WTC11 (cell line): ENCODE measurements at regions not wholly inside any gene's neighbourhood (a gene's known extent, or its start where the extent isn't known, plus 50 kb on each side); places are given as distances from the start of the nearest gene placed in this dataset.

Experiments used
- ATAC-seq: fragments of 200-7000 bp; cut with Tn5 transposase; 2 replicates; pipeline ENCODE4 v1.10.0; 2021; ENCODE audit warnings: mild to moderate bottlenecking, moderate library complexity
- CTCF ChIA-PET: fragments of 300-600 bp; sonication (Branson Sonifier 250); formaldehyde crosslinking; loops from one replicate; lab custom pipeline; 2021; ENCODE audit warnings: antibody characterized with exemption; lab: Charles Lee
- POLR2A ChIA-PET: fragments of 350-600 bp; sonication (Branson Sonifier 250); formaldehyde crosslinking; loops from one replicate; lab custom pipeline; 2021; ENCODE audit warnings: antibody characterized with exemption; lab: Charles Lee
- DNase-seq: peaks from one replicate; pipeline ENCODE4 v3.0.0; 2021; ENCODE audit warnings: low spot score
- H3K27ac Mint-ChIP-seq: 2 replicates; pipeline ENCODE4 v1.8.0; 2021; ENCODE audit warnings: mixed read lengths
- H3K27me3 Mint-ChIP-seq: 2 replicates; pipeline ENCODE4 v1.8.0; 2021; ENCODE audit warnings: low read depth, mild to moderate bottlenecking, moderate library complexity, mixed read lengths
- H3K36me3 Mint-ChIP-seq: 2 replicates; pipeline ENCODE4 v1.8.0; 2021; ENCODE audit warnings: mixed read lengths
- H3K4me1 Mint-ChIP-seq: 2 replicates; pipeline ENCODE4 v1.8.0; 2022; ENCODE audit warnings: mixed read lengths
- H3K4me3 Mint-ChIP-seq: 2 replicates; pipeline ENCODE4 v1.8.0; 2021; ENCODE audit warnings: mild to moderate bottlenecking, moderate library complexity, mixed read lengths
- H3K9me3 Mint-ChIP-seq: 2 replicates; pipeline ENCODE4 v1.8.0; 2021; ENCODE audit warnings: mixed read lengths
- E2F4 ChIP-seq: sonication (generic); formaldehyde crosslinking; IDR thresholded peaks from 2 replicates; pipeline ENCODE4 v1.8.1; 2022; ENCODE audit warnings: low read depth, mild to moderate bottlenecking, moderate library complexity, missing genetic modification reagents, borderline replicate concordance
- E2F5 ChIP-seq: sonication (generic); formaldehyde crosslinking; IDR thresholded peaks from 2 replicates; pipeline ENCODE4 v1.8.1; 2022; ENCODE audit warnings: mild to moderate bottlenecking, moderate library complexity, missing genetic modification reagents
- ELF4 ChIP-seq: sonication (generic); formaldehyde crosslinking; IDR thresholded peaks from 2 replicates; pipeline ENCODE4 v1.8.1; 2022; ENCODE audit warnings: low read depth, mild to moderate bottlenecking, moderate library complexity, missing genetic modification reagents
- FOXK1 ChIP-seq: sonication (generic); formaldehyde crosslinking; IDR thresholded peaks from 2 replicates; pipeline ENCODE4 v1.8.0; 2022; ENCODE audit warnings: mild to moderate bottlenecking, moderate library complexity, missing genetic modification reagents
- FOXP4 ChIP-seq: sonication (generic); formaldehyde crosslinking; IDR thresholded peaks from 2 replicates; pipeline ENCODE4 v1.8.0; 2022; ENCODE audit warnings: mild to moderate bottlenecking, missing genetic modification reagents
- GRHL2 ChIP-seq: fragments of 250-450 bp; sonication (Bioruptor Pico); IDR thresholded peaks from 2 replicates; pipeline ENCODE4 v1.8.0; 2022; ENCODE audit warnings: mild to moderate bottlenecking, moderate library complexity; ENCODE audit not compliant: insufficient replicate concordance, severe bottlenecking
- HMGA2 ChIP-seq: fragments of 250-450 bp; sonication (Bioruptor Pico); IDR thresholded peaks from 2 replicates; pipeline ENCODE4 v1.4.0; 2021; ENCODE audit warnings: mild to moderate bottlenecking, moderate library complexity
- NR2C2 ChIP-seq: sonication (generic); formaldehyde crosslinking; IDR thresholded peaks from 2 replicates; pipeline ENCODE4 v1.8.0; 2022; ENCODE audit warnings: mild to moderate bottlenecking, missing genetic modification reagents
- NR3C1 ChIP-seq: sonication (generic); formaldehyde crosslinking; conservative IDR thresholded peaks from 2 replicates; pipeline ENCODE4 v1.8.1; 2023; ENCODE audit warnings: low read depth, mild to moderate bottlenecking, missing genetic modification reagents
- PREB ChIP-seq: sonication (generic); formaldehyde crosslinking; IDR thresholded peaks from 2 replicates; pipeline ENCODE4 v1.8.1; 2022; ENCODE audit warnings: mild to moderate bottlenecking, missing genetic modification reagents, moderate library complexity, borderline replicate concordance
- PRRX2 ChIP-seq: fragments of 250-450 bp; sonication (Bioruptor Pico); IDR thresholded peaks from 2 replicates; pipeline ENCODE4 v1.8.0; 2021; ENCODE audit warnings: mild to moderate bottlenecking
- SMAD4 ChIP-seq: sonication (generic); formaldehyde crosslinking; IDR thresholded peaks from 2 replicates; pipeline ENCODE4 v1.8.0; 2022; ENCODE audit warnings: mild to moderate bottlenecking, missing genetic modification reagents
- TEAD1 ChIP-seq: sonication (generic); formaldehyde crosslinking; IDR thresholded peaks from 2 replicates; pipeline ENCODE4 v1.8.0; 2022; ENCODE audit warnings: mild to moderate bottlenecking, missing genetic modification reagents
- ZBTB21 ChIP-seq: sonication (generic); formaldehyde crosslinking; IDR thresholded peaks from 2 replicates; pipeline ENCODE4 v1.8.1; 2023; ENCODE audit warnings: mild to moderate bottlenecking, missing genetic modification reagents, borderline replicate concordance
- ZNF219 ChIP-seq: sonication (generic); formaldehyde crosslinking; IDR thresholded peaks from 2 replicates; pipeline ENCODE4 v1.8.0; 2023; ENCODE audit warnings: missing genetic modification reagents, mild to moderate bottlenecking, borderline replicate concordance
- ZNF423 ChIP-seq: fragments of 250-450 bp; sonication (Bioruptor Pico); IDR thresholded peaks from 2 replicates; pipeline ENCODE4 v2.1.2; 2022; ENCODE audit warnings: mild to moderate bottlenecking, moderate library complexity
- ZNF671 ChIP-seq: fragments of 250-450 bp; sonication (Bioruptor Pico); IDR thresholded peaks from 2 replicates; pipeline ENCODE4 v1.8.0; 2021; ENCODE audit warnings: mild to moderate bottlenecking
- TF ChIP-seq, protein P1 (sequence below): sonication (generic); formaldehyde crosslinking; IDR thresholded peaks from 2 replicates; pipeline ENCODE4 v1.8.0; 2023; ENCODE audit warnings: missing genetic modification reagents
- TF ChIP-seq, protein P2 (sequence below): sonication (generic); formaldehyde crosslinking; IDR thresholded peaks from 2 replicates; pipeline ENCODE4 v1.8.1; 2023; ENCODE audit warnings: mild to moderate bottlenecking, missing genetic modification reagents, moderate library complexity
- TF ChIP-seq, protein P3 (sequence below): sonication (generic); formaldehyde crosslinking; IDR thresholded peaks from 2 replicates; pipeline ENCODE4 v1.8.0; 2022; ENCODE audit warnings: mild to moderate bottlenecking, missing genetic modification reagents
- TF ChIP-seq, protein P4 (sequence below): fragments of 250-450 bp; sonication (Bioruptor Pico); IDR thresholded peaks from 2 replicates; pipeline ENCODE4 v2.1.2; 2022; ENCODE audit warnings: mild to moderate bottlenecking, moderate library complexity

GRCh38 chr3:40615110-40615915 is 90.6 kb downstream of the ZNF621 start (continued):
- TF ChIP-seq GRHL2 (CRISPR knock-in tag) (no peak), ZBTB21 (CRISPR knock-in tag) (no peak), FOXP4 (CRISPR knock-in tag) (no peak), ELF4 (CRISPR knock-in tag) (no peak), NR2C2 (CRISPR knock-in tag) (no peak), E2F5 (CRISPR knock-in tag) (peak; percentile 60; the same call in 1 of the 2 replicates), ZNF671 (CRISPR knock-in tag) (no peak), PREB (CRISPR knock-in tag) (no peak), ZNF219 (CRISPR knock-in tag) (no peak), ZNF423 (CRISPR knock-in tag) (no peak; the same call in 1 of the 2 replicates), TEAD1 (CRISPR knock-in tag) (0 out of 2 replicates have a peak, but pooled peaks have one; percentile 10), FOXK1 (CRISPR knock-in tag) (no peak; the same call in 1 of the 2 replicates), SMAD4 (CRISPR knock-in tag) (no peak), PRRX2 (CRISPR knock-in tag) (no peak)
- TF ChIP-seq, protein P1, sequence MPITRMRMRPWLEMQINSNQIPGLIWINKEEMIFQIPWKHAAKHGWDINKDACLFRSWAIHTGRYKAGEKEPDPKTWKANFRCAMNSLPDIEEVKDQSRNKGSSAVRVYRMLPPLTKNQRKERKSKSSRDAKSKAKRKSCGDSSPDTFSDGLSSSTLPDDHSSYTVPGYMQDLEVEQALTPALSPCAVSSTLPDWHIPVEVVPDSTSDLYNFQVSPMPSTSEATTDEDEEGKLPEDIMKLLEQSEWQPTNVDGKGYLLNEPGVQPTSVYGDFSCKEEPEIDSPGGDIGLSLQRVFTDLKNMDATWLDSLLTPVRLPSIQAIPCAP (CRISPR knock-in tag), result no peak
- TF ChIP-seq, protein P2, sequence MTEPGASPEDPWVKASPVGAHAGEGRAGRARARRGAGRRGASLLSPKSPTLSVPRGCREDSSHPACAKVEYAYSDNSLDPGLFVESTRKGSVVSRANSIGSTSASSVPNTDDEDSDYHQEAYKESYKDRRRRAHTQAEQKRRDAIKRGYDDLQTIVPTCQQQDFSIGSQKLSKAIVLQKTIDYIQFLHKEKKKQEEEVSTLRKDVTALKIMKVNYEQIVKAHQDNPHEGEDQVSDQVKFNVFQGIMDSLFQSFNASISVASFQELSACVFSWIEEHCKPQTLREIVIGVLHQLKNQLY, result no peak
- TF ChIP-seq, protein P3, sequence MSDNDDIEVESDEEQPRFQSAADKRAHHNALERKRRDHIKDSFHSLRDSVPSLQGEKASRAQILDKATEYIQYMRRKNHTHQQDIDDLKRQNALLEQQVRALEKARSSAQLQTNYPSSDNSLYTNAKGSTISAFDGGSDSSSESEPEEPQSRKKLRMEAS (CRISPR knock-in tag), result peak; percentile 51; the same call in 1 of the 2 replicates

DNA sequence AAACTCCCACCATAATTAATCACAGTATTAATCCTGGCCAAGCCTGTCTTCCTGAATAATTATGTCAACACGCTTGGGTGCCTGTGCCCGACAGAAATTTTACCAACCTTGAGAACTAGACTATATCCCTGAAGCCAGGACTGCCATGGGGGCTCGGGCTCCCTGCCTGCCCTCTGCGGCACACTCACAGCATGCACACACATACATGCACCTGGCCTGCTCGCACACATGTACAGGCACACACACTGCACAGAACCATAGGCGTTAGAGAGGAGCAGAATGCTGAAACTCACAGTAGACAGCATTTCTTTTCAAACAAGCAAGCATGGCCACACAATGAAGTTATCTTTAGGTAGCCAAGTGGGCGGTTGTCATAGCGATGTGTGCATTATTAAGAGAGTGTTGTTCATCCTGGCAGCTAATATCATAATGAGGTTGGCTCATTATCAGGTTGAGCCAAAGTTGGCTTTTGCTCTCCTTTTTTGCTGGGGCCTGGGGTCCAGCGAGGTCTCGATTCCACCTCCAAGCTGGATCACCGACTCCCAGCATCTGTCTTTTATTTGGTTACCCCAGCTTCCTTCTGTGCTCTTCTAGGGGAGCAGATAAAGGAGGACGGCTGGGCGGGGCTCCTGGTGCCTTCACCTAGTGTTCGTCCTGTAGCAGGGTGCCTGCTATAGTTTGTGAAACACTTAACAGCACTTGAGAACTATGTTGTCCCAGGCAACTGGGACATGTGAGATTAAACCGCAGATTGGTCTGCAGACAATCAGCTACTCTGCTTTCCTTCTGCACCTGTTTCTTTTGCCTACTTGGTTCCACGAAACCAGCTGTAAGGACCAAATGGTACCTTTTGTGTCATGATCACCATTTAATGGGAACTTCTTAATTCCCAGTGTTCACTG is 91.4 kb downstream of the ZNF621 start:
- Mint-ChIP-seq H3K27me3 (no peaks in the 10 kb centered on the region; the same call in 1 of the 2 replicates), H3K4me1 (peaks cover 63% of the 10 kb centered on the region), H3K27ac (peak overlapping the region; percentile 64; the same call in 1 of the 2 replicates), H3K9me3 (0 out of 2 replicates have a peak, but pooled peaks cover 9% of the 10 kb centered on the region), H3K36me3 (no peaks in the 10 kb centered on the region), H3K4me3 (peak overlapping the region; percentile 57)
- no peak for TF ChIP-seq HMGA2 (CRISPR knock-in tag)
- TF ChIP-seq NR3C1 (CRISPR knock-in tag), result no peak
- TF ChIP-seq ZBTB21 (CRISPR knock-in tag), result no peak
- TF ChIP-seq E2F4 (CRISPR knock-in tag), result no peak
- TF ChIP-seq, protein P4, sequence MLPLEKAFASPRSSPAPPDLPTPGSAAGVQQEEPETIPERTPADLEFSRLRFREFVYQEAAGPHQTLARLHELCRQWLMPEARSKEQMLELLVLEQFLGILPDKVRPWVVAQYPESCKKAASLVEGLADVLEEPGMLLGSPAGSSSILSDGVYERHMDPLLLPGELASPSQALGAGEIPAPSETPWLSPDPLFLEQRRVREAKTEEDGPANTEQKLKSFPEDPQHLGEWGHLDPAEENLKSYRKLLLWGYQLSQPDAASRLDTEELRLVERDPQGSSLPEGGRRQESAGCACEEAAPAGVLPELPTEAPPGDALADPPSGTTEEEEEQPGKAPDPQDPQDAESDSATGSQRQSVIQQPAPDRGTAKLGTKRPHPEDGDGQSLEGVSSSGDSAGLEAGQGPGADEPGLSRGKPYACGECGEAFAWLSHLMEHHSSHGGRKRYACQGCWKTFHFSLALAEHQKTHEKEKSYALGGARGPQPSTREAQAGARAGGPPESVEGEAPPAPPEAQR (CRISPR knock-in tag), result no peak
- ATAC-seq (peak; percentile 9), DNase-seq (peak; percentile 12)
- CTCF ChIA-PET, result interaction anchor here (0.7 kb wide), 1 partner anchor 35 kb away, joined by 3 read pairs; no protein-coding TSS in a partner anchor
- POLR2A ChIA-PET, result no interaction called here
